Caki2 (cell line): ENCODE measurements at regions not wholly inside any gene's neighbourhood (a gene's known extent, or its start where the extent isn't known, plus 50 kb on each side); places are given as distances from the start of the nearest gene placed in this dataset.

Experiments
- DNase-seq: peaks from one replicate; pipeline ENCODE4 v3.0.0-alpha.2; 2015; ENCODE audit warnings: low read depth
- in situ Hi-C: cut with HindIII; loops from 2 replicates; pipeline ENCODE4 v1.10.0; 2016; ENCODE audit warnings: low sequenced_read_pairs, low pct_unique_long_range_greater_than_20kb, mixed read lengths

- in situ Hi-C loops = no loop called here
Observed at GRCh38 chr3:159711560-159712333, 276.9 kb upstream of the IL12A start.

GRCh38 chr3:159721324-159721723 lies 267.3 kb upstream of the IL12A start:
- in situ Hi-C loops = no loop called here
- no peak for DNase-seq

More at GRCh38 chr3:159711560-159712333, 276.9 kb upstream of the IL12A start:
- DNase-seq = no peak

GRCh38 chr3:159723295-159723694 lies 265.3 kb upstream of the IL12A start:
- in situ Hi-C loops = no loop called here
- no peak for DNase-seq

GRCh38 chr3:159724627-159725026 lies 264.0 kb upstream of the IL12A start:
- in situ Hi-C loops = no loop called here
- DNase-seq = no peak

- in situ Hi-C loops = no loop called here
- DNase-seq = no peak
Observed at GRCh38 chr3:159726231-159726964, 262.2 kb upstream of the IL12A start.

GRCh38 chr3:159727506-159727905 lies 261.1 kb upstream of the IL12A start:
- no peak for DNase-seq
- in situ Hi-C loops = no loop called here

GRCh38 chr3:159731254-159731653 lies 257.4 kb upstream of the IL12A start:
- in situ Hi-C loops = no loop called here
- no peak for DNase-seq

GRCh38 chr3:159732172-159733111 lies 256.2 kb upstream of the IL12A start:
- in situ Hi-C loops = no loop called here
- peak; percentile 95 for DNase-seq

GRCh38 chr3:159733194-159733860 lies 255.3 kb upstream of the IL12A start:
- DNase-seq = peak; percentile 90
- in situ Hi-C loops = no loop called here

- in situ Hi-C loops = no loop called here
- DNase-seq = no peak
Observed at GRCh38 chr3:159734681-159735080, 254.0 kb upstream of the IL12A start.

- in situ Hi-C loops = no loop called here
- DNase-seq = no peak
Observed at GRCh38 chr3:159739166-159739565, 249.5 kb upstream of the IL12A start.

- DNase-seq = no peak
- in situ Hi-C loops = no loop called here
Observed at GRCh38 chr3:159739969-159740368, 248.7 kb upstream of the IL12A start.

- in situ Hi-C loops = no loop called here
- no peak for DNase-seq
Observed at GRCh38 chr3:159741281-159741680, 247.4 kb upstream of the IL12A start.

GRCh38 chr3:159748425-159748824 lies 240.2 kb upstream of the IL12A start:
- in situ Hi-C loops = no loop called here

GRCh38 chr3:159749406-159749805 lies 239.2 kb upstream of the IL12A start:
- in situ Hi-C loops = no loop called here
- DNase-seq = peak; percentile 85

More at GRCh38 chr3:159748425-159748824, 240.2 kb upstream of the IL12A start:
- DNase-seq = no peak

- in situ Hi-C loops = no loop called here
- no peak for DNase-seq
Observed at GRCh38 chr3:159751146-159751545, 237.5 kb upstream of the IL12A start.

GRCh38 chr3:159751752-159752151 lies 236.9 kb upstream of the IL12A start:
- DNase-seq = peak; percentile 71
- in situ Hi-C loops = no loop called here
